ENCODE measurements at regions not wholly inside any gene's neighbourhood (a gene's known extent, or its start where the extent isn't known, plus 50 kb on each side); places are given as distances from the start of the nearest gene placed in this dataset.
"Not testable (repeated sequence)": the region's sequence is repeated elsewhere in the genome, so short reads cannot be mapped to it uniquely, and the experiment has no call there.

DNA sequence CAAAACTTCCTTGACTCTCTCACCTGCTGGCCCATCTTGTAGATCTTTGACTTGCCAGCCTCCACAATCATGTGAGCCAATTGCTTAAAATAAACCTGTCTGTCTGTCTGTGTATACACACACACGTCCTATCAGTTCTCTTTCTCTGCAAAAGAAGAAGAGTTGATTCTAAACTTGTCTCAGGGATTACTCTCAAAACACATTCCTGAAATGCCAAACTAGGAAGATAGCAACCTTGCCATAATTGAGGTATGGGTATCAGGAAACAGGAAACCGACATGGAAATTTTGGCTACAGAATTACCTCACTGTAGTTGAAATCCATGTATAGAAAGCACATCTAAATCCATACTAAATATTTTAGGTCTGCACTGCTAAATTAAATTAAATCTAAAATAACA, 483.4 kb downstream of the PLK2 start:
- TF ChIP-seq JUND (IDR thresholded peaks at IDR 0.05; ENCODE audit: low read depth), result no peak
- in situ Hi-C loops (cut with HindIII; ENCODE audit: low pct_unique_long_range_greater_than_20kb, low sequenced_read_pairs), result no loop called here
- no peak for DNase-seq (ENCODE audit: low read depth in 1 of 2, low spot score in 1 of 2)

DNA sequence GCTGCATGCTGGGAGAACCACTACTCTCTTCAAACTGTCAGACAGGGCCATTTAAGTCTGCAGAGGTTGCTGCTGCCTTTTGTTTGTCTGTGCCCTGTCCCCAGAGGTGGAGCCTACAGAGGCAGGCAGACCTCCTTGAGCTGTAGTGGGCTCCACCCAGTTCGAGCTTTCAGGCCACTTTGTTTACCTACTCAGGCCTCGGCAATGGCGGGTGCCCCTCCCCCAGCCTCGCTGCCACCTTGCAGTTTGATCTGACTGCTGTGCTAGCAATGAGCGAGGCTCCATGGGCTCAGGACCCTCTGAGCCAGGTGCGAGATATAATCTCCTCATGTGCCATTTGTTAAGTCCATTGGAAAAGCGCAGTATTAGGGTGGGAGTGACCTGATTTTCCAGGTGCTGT, 487.8 kb downstream of the PLK2 start:
- in situ Hi-C loops (cut with HindIII; ENCODE audit: low pct_unique_long_range_greater_than_20kb, low sequenced_read_pairs), result not testable (repeated sequence)

DNA sequence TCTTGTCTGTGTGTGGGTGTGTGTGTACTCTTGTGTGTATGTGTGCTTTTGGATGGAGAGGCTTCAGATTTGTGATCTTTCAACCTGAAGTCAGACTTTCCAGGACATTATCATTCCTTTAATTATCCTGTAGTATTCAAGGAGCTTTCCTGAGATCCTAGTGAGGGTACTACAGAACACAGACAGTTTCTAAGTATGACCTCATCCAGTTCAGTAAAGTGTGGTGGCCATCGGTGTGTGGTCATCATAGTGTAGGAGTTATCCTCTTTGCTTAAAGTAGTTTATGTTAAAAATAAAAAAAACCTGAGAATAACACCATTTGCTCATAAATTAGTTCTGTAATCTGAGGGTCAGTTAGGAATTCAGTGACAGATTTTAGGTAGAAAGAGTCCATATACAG, 478.0 kb upstream of the ACTBL2 start:
- no peak for DNase-seq (ENCODE audit: low read depth in 1 of 2, low spot score in 1 of 2)
- TF ChIP-seq JUND (IDR thresholded peaks at IDR 0.05; ENCODE audit: low read depth), result no peak
- in situ Hi-C loops (cut with HindIII; ENCODE audit: low pct_unique_long_range_greater_than_20kb, low sequenced_read_pairs), result no loop called here

More for the DNA sequence above, 487.8 kb downstream of the PLK2 start:
- DNase-seq (ENCODE audit: low read depth in 1 of 2, low spot score in 1 of 2), result not testable (repeated sequence)

DNA sequence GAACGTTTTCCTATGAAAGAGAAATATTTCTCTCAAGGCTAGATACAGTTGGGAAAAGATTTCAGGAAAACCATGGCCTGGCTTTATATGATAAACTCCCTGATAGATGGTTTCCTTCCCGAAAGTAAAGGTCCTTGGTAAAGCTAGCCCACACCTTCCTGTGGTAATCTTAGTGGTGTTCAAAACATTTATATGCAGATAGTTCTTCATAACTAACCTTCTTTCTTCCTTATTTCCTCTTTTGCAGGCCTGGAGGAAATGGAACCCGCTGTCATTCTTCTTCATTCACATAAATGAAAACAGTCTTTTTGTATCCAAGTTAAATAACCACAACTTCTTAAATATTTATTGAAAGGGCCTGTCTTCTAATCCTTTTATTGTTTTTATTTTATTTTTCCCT, 474.0 kb upstream of the ACTBL2 start:
- no peak for DNase-seq (ENCODE audit: low read depth in 1 of 2, low spot score in 1 of 2)
- TF ChIP-seq JUND (IDR thresholded peaks at IDR 0.05; ENCODE audit: low read depth), result no peak
- in situ Hi-C loops (cut with HindIII; ENCODE audit: low pct_unique_long_range_greater_than_20kb, low sequenced_read_pairs), result no loop called here

DNA sequence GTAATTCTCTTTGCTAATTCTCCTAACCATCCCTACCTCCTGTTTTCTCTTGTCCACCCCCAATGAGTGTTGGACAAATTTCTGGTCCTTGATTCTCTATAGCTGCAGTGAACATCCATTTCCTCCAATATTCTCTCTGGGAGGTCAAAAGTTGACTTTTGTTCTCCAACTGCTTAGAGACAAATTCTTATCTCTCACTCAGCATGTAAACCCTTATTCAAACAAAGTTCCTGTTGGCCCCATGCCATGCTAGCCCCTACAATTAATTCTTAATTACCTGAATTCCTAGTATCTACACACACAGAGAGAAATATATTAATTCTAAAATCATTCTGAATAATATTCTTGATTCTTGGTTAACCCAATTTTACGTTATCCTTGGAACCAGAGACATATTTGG, 472.9 kb upstream of the ACTBL2 start:
- in situ Hi-C loops (cut with HindIII; ENCODE audit: low pct_unique_long_range_greater_than_20kb, low sequenced_read_pairs), result no loop called here
- TF ChIP-seq JUND (IDR thresholded peaks at IDR 0.05; ENCODE audit: low read depth), result no peak
- DNase-seq (ENCODE audit: low read depth in 1 of 2, low spot score in 1 of 2), result no peak

DNA sequence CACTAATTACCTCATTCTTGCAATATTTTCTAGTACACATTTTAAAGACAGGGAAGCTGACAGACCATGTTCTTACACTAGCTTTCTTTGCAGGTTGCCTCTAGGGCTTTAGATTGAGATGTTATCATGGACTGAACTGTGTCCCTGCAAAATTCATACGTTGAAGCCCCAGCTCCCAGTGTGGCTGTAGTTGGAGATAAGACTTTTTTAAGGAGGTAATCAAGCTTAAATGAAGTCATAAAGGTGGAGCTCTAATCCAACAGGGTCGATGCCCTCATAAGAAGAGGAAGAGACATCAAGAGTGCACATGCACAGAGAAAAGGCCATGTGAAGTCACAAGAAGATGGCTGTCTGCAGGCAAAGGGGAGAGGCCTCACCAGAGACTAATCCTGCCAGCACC, 471.2 kb upstream of the ACTBL2 start:
- DNase-seq (ENCODE audit: low read depth in 1 of 2, low spot score in 1 of 2), result no peak
- no peak for TF ChIP-seq JUND (IDR thresholded peaks at IDR 0.05; ENCODE audit: low read depth)
- in situ Hi-C loops (cut with HindIII; ENCODE audit: low pct_unique_long_range_greater_than_20kb, low sequenced_read_pairs), result no loop called here

DNA sequence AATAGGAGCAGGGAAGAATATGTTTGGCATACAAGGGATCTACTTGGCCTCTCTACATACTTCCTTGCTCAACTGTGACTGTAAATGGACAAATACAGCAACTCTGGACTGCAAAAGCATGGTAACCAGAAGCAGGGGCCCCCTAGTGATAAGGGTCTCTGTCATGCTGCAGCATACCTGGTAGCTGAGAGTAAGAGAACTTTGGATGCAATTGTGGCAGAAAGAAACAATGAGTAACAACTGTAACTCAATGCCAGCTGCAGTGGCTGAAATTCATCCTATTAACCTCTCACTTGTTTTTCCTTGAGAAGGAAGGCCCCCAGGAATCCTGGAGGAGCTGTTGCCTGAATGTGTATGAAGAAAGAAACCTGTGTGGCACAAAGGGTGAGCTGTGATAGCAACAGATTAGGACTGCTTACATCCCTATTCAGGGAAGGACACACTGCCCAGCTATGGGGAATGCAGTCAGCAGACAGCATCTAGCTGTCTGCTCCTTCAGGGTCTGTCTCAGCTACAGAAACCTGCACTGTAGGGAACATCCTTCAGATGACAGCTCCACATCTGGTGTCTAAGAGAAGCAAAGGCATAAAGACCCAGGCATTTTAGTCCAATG, 468.1 kb upstream of the ACTBL2 start:
- TF ChIP-seq JUND (IDR thresholded peaks at IDR 0.05; ENCODE audit: low read depth), result no peak
- in situ Hi-C loops (cut with HindIII; ENCODE audit: low pct_unique_long_range_greater_than_20kb, low sequenced_read_pairs), result no loop called here
- DNase-seq (ENCODE audit: low read depth in 1 of 2, low spot score in 1 of 2), result no peak

DNA sequence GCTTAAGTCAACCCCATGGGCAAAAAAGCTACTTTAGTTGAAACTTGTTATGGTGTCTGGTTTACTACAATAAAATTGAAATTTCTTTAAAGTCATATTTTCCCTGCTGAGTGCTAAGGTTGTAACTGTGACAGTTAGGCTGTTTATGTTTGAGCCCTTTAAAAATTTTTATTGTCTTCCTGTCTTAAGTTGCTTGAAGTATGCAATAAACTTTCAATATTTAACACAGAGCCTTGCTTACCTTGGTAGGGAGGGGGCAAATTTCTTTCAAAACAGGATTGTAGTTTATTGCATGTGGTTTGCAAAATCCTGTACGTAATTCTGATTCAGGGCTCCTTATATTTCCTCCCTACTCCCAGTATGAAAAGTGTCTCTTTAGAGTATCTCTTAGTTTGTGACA, 465.5 kb upstream of the ACTBL2 start:
- in situ Hi-C loops (cut with HindIII; ENCODE audit: low pct_unique_long_range_greater_than_20kb, low sequenced_read_pairs), result no loop called here
- DNase-seq (ENCODE audit: low read depth in 1 of 2, low spot score in 1 of 2), result no peak
- no peak for TF ChIP-seq JUND (IDR thresholded peaks at IDR 0.05; ENCODE audit: low read depth)

DNA sequence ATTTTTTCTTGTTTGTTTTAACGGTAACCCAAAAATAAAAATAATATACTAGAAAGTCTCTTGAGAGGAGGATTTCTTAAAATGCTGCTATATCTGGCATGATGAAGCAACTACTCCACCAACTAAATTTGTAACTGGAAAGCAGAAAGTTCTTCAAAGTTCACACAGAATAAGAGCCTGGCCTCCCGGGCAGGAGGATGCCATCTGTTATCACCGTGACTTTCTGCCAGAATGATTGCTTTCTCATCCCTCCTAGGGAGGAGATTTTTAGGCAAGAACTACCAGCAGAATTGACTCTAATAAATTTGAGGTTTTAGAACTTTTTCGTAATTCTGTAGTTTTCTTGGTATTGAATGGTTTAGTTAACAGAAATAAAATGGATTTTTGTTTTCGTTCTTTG, 464.6 kb upstream of the ACTBL2 start:
- no peak for TF ChIP-seq JUND (IDR thresholded peaks at IDR 0.05; ENCODE audit: low read depth)
- in situ Hi-C loops (cut with HindIII; ENCODE audit: low pct_unique_long_range_greater_than_20kb, low sequenced_read_pairs), result no loop called here
- no peak for DNase-seq (ENCODE audit: low read depth in 1 of 2, low spot score in 1 of 2)

DNA sequence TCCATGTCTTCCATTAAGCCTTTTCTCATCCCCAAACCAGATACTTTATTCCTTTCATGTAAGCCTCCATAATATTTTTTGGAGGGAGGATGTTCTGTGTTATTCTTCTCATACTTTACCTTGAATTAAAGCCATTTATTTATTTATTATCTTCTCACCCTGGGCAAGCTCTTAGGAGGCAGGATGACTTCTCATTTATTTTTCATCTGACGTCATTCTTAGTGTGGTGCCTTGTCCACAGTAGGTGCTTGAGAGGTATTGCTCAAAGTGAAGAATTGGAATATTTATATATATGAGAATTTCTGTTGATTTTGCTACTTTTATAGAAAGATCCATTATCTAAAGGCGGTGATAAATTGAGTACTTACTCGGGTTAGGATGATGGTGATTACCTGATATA, 458.3 kb upstream of the ACTBL2 start:
- in situ Hi-C loops (cut with HindIII; ENCODE audit: low pct_unique_long_range_greater_than_20kb, low sequenced_read_pairs), result no loop called here
- no peak for DNase-seq (ENCODE audit: low read depth in 1 of 2, low spot score in 1 of 2)
- TF ChIP-seq JUND (IDR thresholded peaks at IDR 0.05; ENCODE audit: low read depth), result no peak

DNA sequence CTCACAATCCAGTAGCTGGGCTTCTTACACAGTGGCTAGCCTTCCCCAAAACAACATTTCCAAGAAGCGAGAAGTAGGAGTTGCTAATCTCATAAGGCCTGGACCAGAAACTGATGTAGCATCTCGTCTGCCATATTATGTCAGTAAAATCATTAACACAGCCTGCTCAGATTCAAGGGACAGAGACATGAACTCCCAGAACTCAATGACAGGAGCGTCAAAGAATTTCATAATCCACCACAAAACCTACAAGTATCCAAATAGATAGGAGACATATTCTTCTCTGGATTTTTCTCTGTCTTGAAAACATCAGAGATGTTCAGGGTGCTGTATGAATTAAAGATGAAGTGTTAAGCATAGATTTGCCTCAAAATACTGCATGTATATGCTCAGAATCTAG, 457.6 kb upstream of the ACTBL2 start:
- DNase-seq (ENCODE audit: low read depth in 1 of 2, low spot score in 1 of 2), result no peak
- in situ Hi-C loops (cut with HindIII; ENCODE audit: low pct_unique_long_range_greater_than_20kb, low sequenced_read_pairs), result no loop called here
- TF ChIP-seq JUND (IDR thresholded peaks at IDR 0.05; ENCODE audit: low read depth), result no peak

DNA sequence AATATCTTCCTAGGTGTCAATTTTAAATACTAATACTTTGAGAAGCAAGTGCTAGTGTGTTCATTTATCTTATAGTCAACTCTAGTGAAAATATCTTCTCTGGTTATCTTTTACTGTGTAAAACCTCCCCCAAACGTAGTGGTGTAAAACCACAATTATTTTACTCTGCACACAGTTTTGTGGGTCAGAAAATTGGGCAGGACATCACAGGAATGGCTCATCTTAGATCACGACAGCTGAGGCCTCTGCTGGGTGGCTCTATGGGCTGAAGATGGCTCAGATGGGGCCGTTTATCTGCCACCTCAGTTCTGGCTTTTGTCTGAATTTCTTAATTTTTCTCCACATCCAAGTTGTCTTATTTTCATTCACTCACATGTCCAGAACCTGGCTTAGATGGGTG, 457.2 kb upstream of the ACTBL2 start:
- TF ChIP-seq JUND (IDR thresholded peaks at IDR 0.05; ENCODE audit: low read depth), result no peak
- no peak for DNase-seq (ENCODE audit: low read depth in 1 of 2, low spot score in 1 of 2)
- in situ Hi-C loops (cut with HindIII; ENCODE audit: low pct_unique_long_range_greater_than_20kb, low sequenced_read_pairs), result no loop called here

DNA sequence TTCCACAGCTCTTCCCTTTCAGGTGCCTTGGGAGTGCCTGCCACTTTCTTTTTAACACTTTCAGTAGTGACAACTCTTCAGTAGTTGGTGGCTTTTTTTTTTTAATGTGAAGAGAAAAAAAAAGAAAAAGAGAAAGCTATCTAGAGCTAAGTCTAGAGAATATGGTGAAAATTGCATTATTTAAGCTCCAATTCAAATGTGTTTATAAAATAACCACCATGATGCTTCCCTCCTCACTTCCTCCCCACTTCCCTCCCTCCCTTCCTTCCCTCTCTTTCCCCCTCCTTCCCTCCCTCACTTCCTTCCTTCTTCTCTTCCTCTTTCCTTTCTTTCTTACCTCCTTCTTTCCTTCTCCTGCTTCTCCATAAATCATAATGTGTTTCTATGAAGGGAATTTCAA, 456.7 kb upstream of the ACTBL2 start:
- in situ Hi-C loops (cut with HindIII; ENCODE audit: low pct_unique_long_range_greater_than_20kb, low sequenced_read_pairs), result no loop called here
- TF ChIP-seq JUND (IDR thresholded peaks at IDR 0.05; ENCODE audit: low read depth), result no peak
- DNase-seq (ENCODE audit: low read depth in 1 of 2, low spot score in 1 of 2), result no peak

DNA sequence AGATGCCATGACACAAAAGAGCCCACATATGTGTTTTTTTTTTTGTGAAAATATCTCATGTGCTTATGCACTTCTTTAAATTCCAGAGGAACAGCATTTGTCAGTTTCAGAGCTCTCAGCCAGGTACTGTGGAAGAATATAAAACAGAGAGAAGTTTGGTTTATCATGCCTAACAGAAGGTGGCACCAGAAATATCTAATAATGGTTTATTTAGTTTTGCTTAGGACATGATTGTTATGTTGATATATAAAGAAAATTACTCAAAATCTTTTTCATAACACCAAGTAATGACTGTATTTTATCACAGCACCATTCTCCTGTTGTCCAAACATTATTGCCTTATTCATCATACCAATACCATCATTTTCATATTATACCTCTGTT, 455.6 kb upstream of the ACTBL2 start:
- TF ChIP-seq JUND (IDR thresholded peaks at IDR 0.05; ENCODE audit: low read depth), result no peak
- in situ Hi-C loops (cut with HindIII; ENCODE audit: low pct_unique_long_range_greater_than_20kb, low sequenced_read_pairs), result no loop called here
- no peak for DNase-seq (ENCODE audit: low read depth in 1 of 2, low spot score in 1 of 2)

Data from T47D (cell line).